Gastroesophageal sphincter (tissue), 3 donors: ENCODE measurements at regions not wholly inside any gene's neighbourhood (a gene's known extent, or its start where the extent isn't known, plus 50 kb on each side); places are given as distances from the start of the nearest gene placed in this dataset.

Source experiments
- CTCF ChIP-seq, 4 experiments: fragments of 200-600 bp in 2 of 4; fragments of 450-650 bp in 2 of 4; sonication (generic) in 1 of 4; IDR thresholded peaks; one replicate each; pipeline ENCODE4 v1.5.1; 2017 to 2019; ENCODE audit warnings: antibody characterized with exemption in 4 of 4, mild to moderate bottlenecking in 2 of 4, moderate library complexity in 2 of 4
- POLR2A ChIP-seq, 2 donors: fragments of 450-650 bp; IDR thresholded peaks; one replicate each; pipeline ENCODE4 v1.6.1; 2017; ENCODE audit warnings: antibody characterized with exemption in 2 of 2, mild to moderate bottlenecking in 2 of 2, moderate library complexity in 1 of 2
- POLR2AphosphoS5 ChIP-seq: sonication (generic); formaldehyde crosslinking; IDR thresholded peaks from one replicate; pipeline ENCODE4 v1.6.1; 2017; ENCODE audit warnings: antibody characterized with exemption

GRCh38 chr2:107361751-107362381, 464.8 kb upstream of the RGPD4 start:
- no peak for TF ChIP-seq POLR2A (IDR thresholded peaks at IDR 0.05)
- no peak for TF ChIP-seq CTCF (IDR thresholded peaks at IDR 0.05)
- TF ChIP-seq POLR2AphosphoS5, result no peak
